HG03457 (cell line): ENCODE measurements at regions not wholly inside any gene's neighbourhood (a gene's known extent, or its start where the extent isn't known, plus 50 kb on each side); places are given as distances from the start of the nearest gene placed in this dataset.
"Not testable (repeated sequence)": the region's sequence is repeated elsewhere in the genome, so short reads cannot be mapped to it uniquely, and the experiment has no call there.

Experiments used
- ATAC-seq: cut with Tn5 transposase; IDR thresholded peaks from one replicate; pipeline ENCODE4 v1.9.1; 2021; ENCODE audit warnings: moderate number of reproducible peaks; ENCODE audit not compliant: unreplicated experiment

DNA sequence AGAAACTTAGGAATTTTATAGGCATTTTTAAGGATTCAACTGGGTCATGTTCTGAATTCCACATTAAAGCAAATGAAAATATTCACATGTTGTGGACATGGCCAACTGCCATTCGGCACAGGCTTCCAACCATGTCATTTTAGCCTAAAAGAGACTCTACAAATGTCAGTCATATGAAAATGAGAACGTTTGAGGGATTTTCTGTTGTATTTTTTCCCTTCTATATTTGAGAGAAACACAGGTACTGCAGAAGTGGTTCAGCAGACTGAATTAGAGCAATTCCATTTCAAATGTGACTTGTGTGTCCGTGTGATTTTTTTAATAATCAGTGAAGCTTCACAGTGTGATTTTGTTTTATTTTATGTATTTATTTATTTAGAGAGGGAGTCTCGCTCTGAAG, 124.3 kb downstream of the TP53TG3F start:
- not testable (repeated sequence) for ATAC-seq

DNA sequence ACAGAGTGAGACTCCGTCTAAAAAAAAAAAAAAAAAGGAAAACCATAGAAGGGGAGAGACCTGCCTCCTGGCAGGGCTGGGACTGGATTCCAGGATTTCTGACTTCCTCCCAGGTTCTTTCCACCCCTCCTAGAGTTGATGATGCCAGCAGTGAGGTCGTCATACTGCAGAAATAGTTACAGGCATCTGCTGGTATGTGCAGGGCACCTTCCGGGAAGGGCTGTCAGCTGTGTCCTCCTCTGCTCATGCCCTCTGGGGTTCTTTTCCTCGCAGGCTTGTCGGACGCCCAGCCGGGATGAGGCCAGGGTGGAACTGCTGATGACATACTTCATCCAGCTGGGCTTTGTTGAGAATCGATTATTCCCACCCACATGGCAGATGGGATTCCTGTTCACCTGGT, 129.2 kb downstream of the TP53TG3F start:
- ATAC-seq = not testable (repeated sequence)

DNA sequence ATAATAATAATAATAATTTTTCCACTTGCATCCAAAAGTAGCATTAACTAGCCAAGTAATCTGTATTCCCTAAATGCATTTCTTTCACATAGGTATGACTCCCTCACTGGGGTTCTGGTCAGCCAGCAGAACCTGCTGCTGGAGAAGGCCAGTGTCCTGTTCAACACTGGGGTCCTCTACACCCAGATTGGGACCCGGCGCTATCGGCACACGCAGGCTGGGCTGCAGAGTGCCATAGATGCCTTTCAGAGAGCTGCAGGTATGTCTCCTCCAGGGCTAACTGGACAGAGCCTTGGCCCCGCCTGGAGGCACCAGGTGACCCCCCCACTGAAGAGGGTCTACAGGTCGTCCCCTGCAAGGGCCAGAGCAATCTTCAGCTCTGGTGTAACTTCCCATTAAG, 133.9 kb downstream of the TP53TG3F start:
- not testable (repeated sequence) for ATAC-seq

DNA sequence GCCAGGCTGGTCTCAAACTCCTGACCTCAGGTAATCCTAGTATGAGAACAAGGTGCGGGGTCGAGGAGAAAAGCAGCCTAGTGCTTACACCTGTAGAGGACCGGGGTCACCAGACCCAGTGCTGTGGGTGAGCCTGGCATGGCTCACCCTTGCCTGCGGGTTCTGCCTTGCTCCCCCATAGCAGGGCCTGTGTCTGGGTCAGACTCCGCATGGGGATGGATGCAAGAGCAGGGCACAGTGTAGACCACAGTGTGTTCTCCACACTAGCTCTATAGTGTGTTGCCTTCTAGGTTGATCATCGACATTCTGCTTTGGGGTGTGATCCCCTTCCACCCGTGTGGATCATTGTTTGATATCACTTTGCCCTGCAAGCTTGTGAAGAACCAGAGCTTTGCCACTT, 135.7 kb downstream of the TP53TG3F start:
- not testable (repeated sequence) for ATAC-seq

DNA sequence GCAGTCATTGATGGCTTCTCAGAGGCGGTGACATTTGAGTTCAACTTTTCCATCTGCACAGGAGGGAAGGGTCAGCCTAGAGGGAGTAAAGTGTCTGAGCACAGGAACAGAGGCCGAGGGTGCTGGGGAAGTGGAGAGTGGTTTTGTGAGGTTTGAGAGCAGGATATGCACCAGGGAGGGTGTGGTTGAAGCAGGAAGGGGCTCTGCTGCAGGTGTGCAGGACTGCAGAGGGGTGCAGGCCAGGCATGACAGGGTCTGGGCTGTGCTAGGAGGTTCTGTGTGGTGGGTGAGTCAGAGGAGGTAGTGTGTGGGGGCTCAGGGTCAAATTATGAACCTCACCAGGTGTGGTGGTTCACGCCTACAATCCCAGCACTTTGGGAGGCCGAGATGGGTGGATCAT, 141.6 kb downstream of the TP53TG3F start:
- ATAC-seq = not testable (repeated sequence)

DNA sequence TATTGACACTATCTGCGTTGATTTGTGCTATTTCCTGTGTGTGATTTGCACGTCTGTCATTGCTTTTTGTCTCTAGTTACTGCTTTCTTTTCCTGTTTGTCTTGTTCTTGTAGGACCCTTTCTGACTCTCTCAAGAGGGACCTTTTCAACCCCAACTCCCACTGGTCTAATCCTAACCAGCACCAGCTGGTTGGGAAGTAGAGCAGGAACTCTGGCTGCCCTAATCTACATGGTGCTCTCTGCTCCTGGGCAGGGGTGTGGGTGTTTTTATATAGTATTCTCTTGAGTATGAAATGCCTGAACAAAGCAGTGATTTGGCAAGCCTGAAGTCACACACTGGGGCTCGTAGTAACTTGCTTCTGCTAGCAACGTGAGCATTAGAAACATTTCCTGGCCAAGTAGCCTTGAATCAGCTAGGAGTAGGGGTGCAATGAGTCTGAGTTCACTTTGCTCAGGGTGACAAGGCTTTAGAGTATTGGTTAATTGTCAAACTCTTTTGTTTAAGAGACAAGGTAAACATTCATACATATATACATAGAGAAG, 164.2 kb downstream of the TP53TG3F start:
- ATAC-seq = not testable (repeated sequence)

DNA sequence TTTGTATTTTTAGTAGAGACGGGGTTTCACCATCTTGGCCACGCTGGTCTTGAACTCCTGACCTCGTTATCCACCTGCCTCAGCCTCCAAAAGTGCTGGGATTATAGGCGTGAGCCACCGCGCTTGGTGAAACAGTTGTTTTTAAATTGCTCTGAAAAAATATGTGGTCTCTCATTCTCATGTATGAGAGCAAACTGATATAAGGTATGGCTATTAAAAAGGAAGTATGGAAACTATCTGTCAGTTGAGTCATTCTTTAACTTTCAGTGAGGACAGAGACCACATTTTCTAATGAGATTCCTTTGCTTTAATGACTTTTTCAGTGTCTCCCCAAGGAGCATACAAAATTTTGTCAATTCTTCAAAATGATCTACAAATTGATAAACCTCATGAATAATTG, 169.5 kb downstream of the TP53TG3F start:
- not testable (repeated sequence) for ATAC-seq

DNA sequence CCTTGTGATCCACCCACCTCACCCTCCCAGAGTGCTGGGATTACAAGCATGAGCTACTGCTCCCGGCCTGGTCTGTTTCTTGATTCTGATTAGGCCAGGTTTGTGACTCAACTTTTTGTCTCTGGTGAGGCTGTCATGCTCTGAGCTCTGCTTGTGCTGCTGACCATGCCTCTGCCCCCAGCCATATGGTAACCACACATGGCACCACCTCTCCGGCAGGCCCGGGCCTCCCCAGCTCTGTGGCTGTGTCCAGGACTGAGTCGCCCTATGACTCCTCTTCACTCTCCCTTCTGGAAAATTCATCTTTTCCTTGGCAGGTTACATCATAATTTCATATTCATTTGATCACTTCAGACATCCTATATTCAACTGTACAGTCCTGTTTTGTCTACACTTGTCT, 172.3 kb downstream of the TP53TG3F start:
- not testable (repeated sequence) for ATAC-seq

DNA sequence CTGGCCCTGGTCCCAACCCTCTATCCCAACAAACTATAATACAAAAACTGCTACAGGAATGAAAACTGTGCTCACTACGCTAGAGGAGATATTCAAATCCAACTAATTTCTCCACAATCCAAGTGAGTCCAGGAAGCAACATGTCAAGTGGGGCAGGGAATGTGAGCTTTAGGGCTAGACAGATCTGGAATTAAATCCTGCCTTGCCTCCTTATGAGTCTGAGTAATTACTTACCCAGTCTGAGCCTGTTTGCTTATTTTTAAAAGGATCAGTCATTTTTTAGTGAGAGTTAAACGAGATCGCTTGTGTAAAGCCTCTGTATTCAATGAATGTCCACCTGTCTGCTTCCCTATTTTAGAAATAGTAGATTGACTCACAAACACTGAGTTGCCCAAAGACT, 174.6 kb downstream of the TP53TG3F start:
- not testable (repeated sequence) for ATAC-seq

DNA sequence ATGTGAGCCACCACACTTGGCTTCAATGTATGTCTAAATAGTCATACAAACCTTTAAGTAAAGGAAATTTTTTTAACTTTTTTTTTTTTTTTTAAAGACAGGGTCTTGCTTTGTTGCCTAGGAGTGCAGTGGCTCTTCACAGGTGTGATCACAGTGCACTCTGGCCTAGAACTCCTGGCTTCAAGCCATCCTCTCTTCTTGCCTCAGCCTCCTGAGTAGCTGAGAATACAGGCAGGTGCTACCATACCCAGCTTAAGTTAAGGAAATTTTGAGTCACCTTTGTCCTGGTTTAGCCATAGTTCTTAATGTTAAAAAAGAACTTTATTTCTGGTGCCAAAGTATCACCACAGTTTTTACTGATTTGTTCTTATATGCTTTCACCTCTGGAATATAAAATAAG, 177.3 kb downstream of the TP53TG3F start:
- not testable (repeated sequence) for ATAC-seq

DNA sequence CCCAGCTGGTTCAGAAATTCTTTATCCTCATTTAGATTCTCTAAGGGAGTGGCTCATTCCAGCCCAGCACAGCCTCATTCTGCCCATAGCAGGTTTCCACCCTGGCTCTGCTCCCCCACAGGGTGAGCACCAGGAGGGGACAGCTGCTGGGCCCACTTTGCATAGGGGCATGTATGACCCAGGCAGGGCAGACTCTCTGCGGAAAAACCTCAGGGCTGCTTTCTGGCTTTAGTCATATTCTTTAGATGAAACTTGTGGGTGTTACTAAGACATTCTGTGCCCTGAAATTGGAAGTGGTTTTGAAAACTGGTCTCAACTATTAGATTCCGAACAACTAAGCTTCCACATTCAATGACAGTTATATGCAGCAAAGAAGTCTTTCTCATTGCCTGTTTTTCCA, 183.9 kb downstream of the TP53TG3F start:
- ATAC-seq = peak; percentile 63

DNA sequence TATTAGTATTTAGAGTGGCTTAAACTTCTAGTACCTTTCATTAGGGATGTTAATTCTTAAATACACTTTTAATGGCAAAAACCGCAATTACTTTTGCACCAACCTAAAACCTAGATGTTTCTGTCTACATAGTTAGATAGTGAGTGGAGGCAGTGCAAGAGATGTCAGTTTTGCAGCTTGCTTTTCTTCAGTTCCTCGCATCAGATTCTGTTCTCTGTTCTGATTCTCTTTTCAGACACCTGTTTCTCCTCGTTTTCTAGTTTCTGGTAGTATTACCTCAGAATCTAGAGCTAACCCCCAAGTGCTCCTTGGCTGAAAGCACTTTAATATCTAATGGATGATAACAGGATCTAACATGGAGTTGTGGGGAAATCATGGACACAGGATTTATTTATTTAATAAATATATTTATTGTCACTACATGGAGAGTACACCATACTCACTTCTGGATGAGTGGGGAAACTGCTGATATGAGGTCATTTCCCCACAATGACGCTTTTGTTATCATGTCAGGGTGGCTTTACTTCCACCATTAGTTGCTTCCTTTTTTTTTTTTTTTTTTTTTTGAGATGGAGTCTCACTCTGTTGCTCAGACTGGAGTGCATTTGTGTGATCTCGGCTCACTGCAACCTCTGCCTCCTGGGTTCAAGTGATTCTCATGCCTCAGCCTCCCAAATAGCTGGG, 184.4 kb downstream of the TP53TG3F start:
- not testable (repeated sequence) for ATAC-seq

DNA sequence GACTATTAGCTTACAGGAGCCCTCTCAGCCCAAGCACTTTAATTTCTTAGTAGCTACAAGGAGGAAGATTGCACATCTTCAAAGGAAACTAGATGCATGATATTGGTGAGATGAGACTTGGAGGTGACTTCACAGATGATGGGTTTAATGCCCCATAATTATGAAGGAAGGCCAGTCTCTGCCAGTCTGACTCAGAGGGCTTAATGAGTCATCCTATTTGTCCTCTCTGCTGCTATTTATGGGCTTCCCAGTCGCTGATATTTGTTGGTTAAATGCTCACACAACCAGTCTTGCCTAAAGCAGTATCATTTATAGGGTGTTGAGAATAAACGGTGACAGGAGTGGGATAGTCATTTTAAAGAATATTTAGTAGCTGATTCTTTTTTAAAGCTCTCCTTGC, 187.0 kb downstream of the TP53TG3F start:
- ATAC-seq = not testable (repeated sequence)

DNA sequence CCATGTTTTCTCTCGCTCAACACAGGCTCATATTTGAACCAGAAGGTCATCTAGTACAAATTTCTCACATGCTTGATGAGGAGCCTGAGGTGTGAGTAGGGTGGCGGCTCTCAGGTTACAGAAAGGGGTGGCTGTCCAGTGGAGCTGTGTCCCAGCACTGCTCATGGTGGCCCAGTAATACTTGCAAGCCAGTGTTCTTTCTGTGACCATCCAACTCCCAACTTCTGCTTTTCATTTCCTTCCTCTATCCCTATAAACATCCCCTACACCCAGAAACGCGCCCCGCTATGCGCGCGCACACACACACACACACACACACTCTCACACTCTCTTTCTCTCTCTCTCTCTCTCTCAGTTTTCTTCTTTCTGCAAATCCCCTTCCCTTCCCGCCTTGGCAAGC, 196.3 kb downstream of the TP53TG3F start:
- not testable (repeated sequence) for ATAC-seq

DNA sequence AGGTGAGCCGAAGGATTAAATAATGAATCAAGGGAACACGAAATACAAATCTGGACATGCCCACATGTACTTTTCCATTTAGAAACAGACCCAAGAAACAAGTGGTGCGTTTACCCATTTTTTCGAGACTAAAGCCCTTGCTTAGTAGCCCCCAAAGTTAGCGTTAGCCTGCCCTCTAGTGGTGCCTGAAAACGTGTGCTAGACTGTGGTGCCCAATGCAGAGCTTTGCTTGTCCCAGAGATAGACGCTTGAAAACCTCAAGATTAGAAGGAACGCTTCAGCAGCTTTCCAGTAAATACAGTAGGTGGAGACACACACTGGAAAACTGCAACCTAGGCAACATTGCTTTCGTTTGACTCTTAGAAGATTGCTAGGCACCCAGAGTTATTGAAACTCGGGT, 197.0 kb downstream of the TP53TG3F start:
- ATAC-seq = peak; percentile 67

DNA sequence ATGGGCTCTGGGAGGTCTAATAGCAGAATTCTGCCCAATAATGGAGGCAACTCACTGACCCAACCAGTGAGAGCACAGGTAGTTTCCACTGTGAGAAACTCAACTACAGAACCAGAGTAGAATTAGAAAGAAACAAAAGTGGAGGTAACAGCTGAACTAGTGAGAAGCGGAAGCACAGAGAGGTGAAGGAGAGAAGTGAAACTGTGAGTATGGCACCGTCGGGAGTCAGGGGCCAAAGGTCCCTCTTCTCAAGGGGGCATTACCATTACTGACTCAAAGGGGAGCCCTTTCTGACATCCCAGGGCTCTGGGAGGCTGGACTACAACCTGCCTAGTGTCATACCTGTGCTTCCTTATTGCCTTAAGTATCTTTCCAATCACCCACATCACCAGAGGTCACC, 198.3 kb downstream of the TP53TG3F start:
- ATAC-seq = not testable (repeated sequence)

DNA sequence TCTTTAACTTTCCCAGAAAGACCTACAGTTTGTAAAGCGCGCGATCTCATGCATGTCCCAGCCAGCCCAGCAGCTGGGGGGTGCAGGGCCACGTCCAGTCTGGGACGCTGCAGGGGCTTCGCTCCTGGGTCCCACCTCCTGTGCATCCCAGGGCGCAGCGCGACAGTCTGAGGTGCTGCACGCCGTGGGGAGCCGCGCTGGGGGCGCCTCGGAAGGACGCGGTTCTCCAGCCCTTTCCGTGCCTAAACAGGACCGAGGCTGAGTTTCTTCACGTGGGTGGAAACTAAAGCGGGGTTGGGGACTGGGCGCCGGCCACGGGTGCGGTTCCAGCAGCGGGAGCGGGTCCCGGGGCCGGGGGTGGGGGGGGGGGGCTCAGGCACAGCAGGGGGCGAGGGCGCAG, 221.4 kb downstream of the TP53TG3F start:
- not testable (repeated sequence) for ATAC-seq

DNA sequence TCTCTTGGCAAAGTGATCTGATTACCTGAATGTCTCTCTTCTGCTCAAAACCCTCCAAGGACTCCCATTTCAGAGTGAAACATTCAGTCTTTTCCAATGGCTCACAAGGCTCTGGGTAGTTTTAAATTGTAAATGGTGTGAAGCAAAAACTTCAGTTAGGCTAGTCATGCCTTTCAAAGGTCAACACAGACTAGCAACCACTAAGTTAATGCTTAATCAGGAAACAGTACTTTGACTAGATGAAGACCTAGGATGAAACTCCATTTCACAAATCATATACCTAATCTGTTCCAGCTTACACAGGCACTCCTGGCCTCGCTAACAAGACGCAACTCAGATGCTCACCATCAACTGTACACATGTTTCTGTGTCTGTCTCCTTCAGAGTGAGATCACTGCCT, 240.9 kb downstream of the TP53TG3F start:
- ATAC-seq = not testable (repeated sequence)

DNA sequence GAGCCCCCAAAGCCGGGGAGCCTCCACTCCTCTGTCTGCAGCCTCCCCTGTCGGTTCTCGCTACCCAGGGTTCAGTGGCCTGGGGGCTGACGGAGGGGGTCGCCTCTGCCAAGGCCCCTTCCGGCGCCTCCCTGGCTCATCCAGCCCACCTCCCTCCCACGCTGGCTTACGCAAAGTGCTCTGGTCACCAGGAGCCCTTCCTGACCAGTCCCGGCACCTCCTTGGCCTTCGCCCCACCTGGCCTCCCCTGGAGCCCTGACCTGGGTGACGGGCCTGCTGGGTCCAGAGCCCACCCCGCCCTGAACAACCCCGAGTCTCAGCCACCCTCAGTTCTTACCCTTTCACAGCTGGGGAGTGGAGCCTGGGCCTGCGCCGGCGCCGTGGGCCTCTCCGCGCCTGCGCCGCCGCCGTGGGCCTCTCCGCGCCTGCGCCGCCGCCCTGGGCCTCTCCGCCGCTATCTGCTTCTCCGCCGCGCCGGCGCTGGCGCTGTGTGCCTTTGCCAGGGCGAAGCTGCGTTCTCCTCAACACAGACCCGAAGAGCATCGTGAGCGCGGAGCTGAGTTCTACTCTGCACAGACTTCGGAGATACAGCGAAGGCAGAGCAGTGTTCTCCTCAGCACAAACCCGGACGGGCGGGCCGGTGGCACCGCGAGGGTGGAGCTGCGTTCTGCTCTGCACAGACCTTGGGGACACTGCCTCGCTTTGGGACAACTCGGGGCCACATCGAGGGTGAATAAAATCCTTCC, 247.6 kb downstream of the TP53TG3F start:
- not testable (repeated sequence) for ATAC-seq

DNA sequence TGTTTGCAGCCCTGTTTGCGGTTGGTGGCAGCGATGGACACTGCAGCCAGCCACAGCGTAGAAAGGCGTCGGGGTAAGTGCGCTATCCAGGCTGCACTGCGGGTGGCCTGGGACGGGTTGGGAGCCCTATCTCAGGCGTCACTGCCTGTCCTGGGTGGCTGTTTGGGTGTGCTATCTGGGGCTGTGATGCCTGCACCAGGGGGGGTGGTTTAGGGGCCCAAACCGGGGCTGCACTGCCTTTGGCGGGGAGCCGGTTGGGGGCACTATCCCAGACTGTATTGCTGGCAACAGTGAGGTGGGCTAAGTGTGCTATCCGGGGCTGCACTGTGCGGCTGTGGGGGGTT, 248.2 kb downstream of the TP53TG3F start:
- ATAC-seq = not testable (repeated sequence)

DNA sequence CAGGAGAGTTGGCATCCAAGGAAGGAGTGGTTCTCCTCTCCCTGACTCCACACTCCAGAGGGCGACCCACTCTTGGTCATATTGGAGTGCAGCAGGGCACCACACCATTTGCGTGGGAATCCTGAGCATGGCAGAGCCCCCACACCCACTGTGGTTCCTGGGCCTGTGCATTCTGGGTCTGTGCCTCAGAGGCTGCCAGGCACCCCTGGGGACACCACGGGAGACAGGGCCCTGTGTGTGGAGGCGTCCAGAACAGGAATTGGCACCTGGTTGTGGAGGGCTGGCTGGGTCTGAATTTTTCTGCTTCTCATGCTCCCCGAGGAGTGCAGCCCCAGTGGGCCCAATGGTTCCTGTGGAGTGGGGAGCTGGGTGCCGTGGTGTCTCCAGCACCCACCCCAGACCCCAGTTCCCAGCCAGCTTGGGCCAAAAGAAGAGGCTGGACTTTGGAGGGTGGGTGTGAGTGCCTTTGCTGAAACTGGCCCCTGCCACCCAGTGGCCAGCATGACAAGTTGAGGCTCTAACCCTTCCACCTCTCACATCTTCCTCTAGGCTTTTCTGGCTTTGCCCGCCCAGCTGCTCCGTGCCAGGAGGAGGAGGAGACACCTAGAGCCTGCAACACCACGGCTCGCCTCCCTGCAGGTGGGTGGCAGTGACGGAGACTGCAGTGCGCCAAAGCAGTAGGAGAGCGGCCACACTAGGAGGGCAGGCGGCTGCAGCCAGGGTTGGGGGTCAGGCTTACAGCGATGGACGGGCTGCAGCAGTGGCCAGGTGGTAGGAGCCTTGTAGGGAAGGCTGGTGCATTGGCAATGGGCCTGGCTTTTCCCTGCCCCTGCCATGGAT, 250.7 kb downstream of the TP53TG3F start:
- ATAC-seq = not testable (repeated sequence)
